GM19324 (cell line): ENCODE measurements at regions not wholly inside any gene's neighbourhood (a gene's known extent, or its start where the extent isn't known, plus 50 kb on each side); places are given as distances from the start of the nearest gene placed in this dataset.
A peak's percentile ranks its signal among the peaks of the same experiment; 100 is the strongest.

Experiments
- ATAC-seq: cut with Tn5 transposase; IDR thresholded peaks from one replicate; pipeline ENCODE4 v1.9.1; 2021; ENCODE audit warnings: mild to moderate bottlenecking, moderate library complexity; ENCODE audit not compliant: unreplicated experiment, low FRiP score

DNA sequence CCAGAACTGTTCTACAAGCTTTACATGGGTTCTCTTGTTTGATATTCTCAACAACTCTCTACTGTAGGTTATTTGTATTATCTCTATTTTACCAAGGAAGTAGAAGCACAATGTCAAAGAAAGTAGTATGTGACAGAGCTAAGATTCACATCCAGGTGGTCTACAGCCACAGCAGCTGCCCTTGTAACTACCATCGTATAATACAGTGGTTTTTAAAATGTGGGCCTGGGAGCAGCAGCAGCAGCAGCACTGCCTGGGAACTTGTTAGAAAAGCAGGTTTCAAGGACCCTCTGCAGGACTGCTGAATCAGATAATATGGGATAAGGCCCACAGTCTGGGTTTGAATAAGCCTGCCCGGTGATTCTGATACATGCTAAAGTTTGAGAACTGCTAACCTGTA is 357.1 kb upstream of the SATB1 start:
- ATAC-seq, result no peak

- ATAC-seq, result no peak
These were observed 355.8 kb upstream of the SATB1 start for GRCh38 chr3:18780959-18781358.

DNA sequence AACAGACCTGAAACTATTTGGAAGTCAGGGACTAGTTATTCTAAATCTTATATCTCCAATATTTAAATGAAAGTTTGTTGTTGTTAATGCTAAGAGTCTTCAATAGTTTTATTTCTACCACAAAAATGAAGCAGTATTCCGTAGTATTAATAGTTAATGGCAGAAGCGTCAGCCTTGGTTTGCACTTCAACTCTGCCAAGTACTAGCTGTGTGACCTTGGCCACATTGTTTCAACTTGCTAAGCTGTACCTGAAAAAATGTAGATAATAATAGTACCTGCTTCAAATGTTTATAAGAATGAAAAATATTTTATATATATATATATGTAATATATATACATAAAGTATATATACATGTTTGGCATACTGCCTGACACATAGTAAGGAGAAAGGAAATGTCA is 354.6 kb upstream of the SATB1 start:
- no peak for ATAC-seq

DNA sequence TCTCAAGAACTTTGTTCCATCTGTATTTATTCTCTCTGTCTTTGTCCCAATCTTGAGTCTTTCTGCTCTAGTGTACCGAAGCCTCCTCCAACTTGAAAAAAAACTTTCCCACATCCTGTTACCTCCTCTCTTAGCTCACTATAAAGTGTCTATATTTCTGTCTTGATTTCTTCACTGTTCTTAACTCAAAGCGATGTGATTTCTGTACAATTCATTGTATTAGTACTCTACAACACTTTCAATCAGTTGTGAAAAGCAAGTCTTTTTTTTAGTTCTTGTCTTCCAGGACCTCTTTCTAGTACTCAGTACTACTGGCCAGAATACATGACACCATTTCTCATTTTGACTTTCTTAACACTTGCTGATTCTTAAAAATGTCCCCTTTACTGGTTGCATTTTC is 353.5 kb upstream of the SATB1 start:
- ATAC-seq, result no peak

DNA sequence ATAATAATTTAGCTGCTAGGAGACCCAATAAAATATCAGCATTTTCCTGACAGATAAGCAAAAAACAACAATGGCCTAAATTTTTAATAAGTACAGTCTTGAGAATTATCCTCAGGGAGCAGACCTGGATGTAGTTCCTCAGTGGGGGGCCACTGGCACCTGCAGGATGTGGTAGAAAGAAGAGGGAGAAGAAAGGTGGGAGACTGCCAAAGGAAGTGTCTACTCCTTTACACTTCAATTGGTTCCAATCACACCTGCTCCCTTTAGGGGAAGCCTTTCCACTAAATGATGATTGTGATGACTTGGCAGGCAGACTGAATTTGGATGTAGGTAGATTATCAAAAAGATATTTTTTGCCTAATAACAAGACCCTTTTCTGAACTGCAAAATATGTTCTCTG is 353.0 kb upstream of the SATB1 start:
- ATAC-seq, result no peak

DNA sequence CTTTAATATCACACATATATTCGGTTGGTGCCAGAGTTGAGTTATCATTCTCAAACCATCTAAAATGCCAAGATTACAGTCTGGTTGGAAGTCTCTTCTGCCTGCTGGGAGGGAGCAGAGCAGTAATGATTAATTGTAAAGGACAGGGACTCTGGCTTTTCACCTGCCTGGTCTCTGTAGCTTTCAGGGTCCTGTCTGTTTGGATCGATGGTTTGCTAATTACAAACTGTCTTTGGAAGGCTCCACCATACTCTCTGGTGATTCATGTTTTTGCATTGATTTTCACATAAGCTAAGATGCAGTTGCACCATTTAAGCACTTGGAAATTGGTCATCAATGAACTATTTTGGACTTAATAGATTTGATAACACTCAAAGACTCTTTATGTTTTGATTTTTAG is 350.4 kb upstream of the SATB1 start:
- no peak for ATAC-seq

GRCh38 chr3:18774319-18775088 is 349.4 kb upstream of the SATB1 start:
- ATAC-seq, result no peak

DNA sequence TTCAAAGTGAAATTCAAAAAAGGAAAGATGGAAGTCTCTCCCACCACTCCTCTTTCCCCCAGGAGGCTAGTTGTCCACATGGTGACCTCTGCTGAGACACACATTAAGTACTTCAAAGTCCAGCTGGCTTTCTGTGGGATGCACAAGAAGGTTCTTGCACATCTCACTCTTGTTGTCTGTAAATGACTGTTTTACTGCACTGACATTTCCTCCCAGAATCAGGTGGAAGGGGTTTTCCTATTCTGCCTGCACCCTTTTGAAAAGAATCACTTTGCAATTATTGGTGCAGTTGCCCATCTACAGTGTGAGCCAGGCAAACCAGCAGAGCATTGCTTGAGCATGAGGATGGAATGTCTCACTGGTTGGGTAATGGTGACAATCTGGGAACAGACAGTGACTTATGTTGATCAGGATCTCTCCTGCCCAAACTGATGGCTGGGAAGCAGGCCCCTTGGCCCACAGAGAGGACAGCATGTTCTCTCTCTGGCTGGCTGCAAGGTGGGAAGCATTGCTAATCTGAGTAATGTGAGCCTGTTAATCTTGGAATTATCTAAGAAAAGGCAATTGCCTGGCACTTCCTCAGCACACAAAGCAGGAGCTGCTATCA is 347.7 kb upstream of the SATB1 start:
- ATAC-seq, result no peak

GRCh38 chr3:18771931-18772330 is 346.8 kb upstream of the SATB1 start:
- ATAC-seq, result no peak

DNA sequence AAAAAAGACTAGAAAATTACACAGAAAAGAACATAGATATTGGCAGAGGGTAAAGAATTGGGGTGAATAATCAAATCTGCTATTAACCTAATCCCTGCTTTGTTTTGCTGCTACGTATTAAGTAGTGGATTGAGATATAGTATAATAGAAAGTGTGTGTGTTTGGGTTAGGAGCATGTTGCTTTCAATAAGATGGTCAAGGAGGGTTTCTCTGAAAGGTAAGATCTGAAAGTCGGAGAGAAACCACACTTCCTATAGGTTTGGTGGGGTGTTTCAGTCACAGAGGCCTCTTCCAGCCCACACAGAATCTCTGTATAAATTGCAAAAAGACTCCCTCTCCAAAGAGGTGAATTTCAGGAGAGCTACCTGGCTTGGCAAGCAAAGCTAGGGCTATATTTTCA is 345.7 kb upstream of the SATB1 start:
- ATAC-seq, result no peak

DNA sequence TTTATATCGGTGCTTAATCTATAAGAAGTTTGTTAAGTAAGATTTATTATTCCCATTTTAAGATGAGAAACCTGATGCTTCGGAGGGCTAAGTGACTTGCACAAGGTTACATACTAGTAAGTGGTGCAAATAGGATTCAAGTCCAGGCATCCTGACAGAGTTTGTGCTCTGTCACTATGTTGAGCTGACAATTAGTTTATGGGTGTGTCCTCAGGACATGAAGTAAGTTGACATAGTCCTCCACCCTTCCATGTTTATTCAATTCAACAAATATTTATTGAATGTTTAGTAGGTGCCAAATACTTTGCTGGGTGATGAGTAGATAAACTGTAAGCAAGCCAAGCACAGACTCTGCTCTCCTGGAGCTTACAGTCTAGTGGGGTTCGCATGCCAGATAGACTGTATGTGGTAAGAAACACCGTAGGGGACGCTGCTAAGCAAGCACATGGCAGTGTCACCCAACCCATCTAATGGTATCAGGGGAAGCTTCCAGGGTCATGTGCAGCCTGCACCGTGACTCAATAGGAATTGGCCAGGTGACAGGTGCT is 342.7 kb upstream of the SATB1 start:
- no peak for ATAC-seq

DNA sequence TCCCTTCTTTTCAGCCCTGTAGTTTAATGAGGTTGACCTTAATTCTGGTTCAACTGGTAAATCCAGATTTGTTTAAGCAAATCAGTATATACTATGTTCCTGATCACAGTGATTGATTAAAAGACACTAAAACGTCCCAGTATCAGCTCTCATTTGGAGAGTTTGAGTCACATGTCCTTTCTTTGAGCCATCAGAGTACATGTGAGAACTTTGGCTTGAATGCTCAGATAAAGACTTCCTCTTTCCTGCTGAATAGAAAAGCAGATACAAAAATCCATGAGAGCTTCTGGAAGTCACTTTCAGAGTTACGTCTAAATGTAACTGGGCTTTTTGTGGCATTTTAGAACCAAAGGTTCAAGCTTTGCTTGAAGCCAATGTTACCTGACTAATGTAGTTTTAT is 341.8 kb upstream of the SATB1 start:
- ATAC-seq, result no peak

DNA sequence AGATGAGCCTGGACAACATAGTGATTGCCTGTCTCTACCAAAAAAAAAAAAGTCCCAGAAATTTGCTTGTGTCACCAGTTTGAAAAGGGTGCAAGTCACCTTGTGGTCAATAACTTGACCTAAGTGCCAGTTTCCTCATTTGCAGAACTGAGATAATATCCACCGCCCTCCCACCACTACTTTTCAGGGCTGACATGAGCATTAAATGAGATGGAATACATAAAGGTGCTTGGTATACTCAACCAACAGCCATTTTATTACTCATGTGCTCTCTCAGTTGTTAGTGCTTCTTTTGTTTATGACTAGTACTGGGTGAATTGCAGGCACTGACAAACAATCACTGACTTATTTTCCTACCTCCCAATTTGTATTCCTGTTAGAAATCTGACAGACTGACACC is 340.5 kb upstream of the SATB1 start:
- ATAC-seq, result no peak

DNA sequence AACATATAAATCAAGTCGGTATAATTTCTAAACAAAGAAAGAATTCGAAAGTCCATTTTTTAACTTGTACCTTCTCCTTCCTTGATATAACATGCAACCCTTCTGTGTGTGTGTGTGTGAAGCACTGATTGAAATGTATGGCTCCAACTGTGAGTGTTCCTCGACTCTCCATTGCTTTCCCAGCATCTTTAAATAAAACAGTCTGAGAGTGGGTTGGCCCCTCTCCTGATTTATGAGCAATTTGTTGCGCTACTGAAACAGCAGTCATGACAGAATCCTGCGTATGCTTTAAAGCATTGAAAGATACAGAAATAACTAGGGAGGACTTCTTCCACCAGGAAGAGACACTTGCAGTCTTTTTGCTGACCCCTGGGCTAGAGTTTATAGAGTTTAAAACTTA is 340.0 kb upstream of the SATB1 start:
- ATAC-seq, result no peak

DNA sequence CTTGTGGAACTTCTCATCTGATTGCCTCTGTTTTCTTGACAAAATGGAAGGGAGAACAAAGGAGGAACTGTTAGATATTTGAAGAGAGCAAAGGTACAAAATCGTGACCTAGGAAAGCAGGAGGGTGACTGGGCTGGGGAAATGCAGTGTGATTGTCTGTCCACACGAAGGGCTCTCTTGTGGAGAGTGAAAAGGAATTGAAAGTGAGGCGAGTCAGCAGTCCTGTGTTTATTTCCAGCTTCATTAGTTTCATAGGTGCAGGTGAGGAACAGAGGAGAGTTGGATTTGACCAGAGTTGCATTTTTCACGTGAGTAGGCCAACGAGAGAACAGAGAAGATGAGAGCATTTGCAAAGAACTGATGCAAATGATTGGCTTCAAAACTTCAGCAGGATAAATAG is 336.4 kb upstream of the SATB1 start:
- ATAC-seq, result no peak

DNA sequence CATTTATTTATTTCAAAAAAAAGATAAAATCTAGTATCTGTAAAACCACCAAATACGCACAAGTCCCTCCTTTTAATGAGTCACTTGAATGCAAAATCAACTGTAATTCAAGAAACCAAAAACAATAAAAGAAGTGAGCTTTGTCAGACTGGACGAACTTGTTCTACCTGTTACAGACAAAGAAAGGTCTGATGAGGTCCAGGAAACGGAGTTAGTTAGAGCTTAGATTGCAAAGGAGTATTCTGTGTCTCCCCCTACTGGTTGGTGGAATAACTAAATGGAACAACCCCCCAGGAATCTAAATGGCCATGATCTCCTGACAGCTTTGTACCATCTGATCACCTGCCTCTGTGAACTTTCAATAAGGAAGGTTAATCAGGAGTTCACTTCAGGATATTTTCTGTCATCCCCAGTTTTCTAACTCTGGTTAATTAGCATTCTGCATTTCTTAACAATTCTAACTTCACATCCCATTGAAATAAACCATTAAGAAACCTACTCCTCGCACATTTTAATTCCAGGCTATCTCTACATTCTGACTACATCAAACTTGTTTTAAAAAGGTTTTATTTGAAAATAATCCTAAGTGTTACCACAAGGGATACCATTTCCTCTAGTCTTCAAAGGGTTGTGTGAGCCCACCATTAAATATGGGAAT is 333.0 kb upstream of the SATB1 start:
- ATAC-seq, result peak; percentile 60

GRCh38 chr3:18757476-18757875 is 332.3 kb upstream of the SATB1 start:
- ATAC-seq, result no peak

GRCh38 chr3:18752273-18752934 is 327.3 kb upstream of the SATB1 start:
- no peak for ATAC-seq

- peak; percentile 58 for ATAC-seq
These were observed 326.4 kb upstream of the SATB1 start for GRCh38 chr3:18751514-18751913.

GRCh38 chr3:18747383-18747782 is 322.2 kb upstream of the SATB1 start:
- ATAC-seq, result no peak

DNA sequence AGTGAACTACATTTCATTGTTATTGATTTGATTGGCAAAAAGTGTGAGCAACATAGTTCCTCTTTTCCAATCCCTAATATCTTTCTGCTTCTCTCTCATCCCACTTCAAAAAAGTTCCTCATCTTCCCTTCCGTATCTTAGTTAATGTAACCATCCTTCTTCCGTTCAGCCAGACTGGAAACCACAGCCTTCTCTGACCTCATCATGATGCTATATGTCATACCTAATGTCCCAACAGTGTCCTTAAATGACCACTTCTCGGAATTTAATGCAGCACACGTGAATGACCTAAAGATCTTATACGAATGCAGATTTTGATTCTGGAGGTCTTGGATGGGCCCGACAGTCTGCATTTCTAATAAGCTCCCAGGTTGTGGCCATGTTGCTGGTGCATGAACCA is 320.3 kb upstream of the SATB1 start:
- no peak for ATAC-seq
